ENCODE measurements at regions not wholly inside any gene's neighbourhood (a gene's known extent, or its start where the extent isn't known, plus 50 kb on each side); places are given as distances from the start of the nearest gene placed in this dataset.
"Not testable (repeated sequence)": the region's sequence is repeated elsewhere in the genome, so short reads cannot be mapped to it uniquely, and the experiment has no call there.

- no peak for DNase-seq
These were observed 56.3 kb upstream of the ZNF92 start for GRCh38 chr7:65317372-65317771.

GRCh38 chr7:65310761-65311160 lies 62.9 kb upstream of the ZNF92 start:
- no peak for DNase-seq

- no peak for DNase-seq
These were observed 65.4 kb upstream of the ZNF92 start for GRCh38 chr7:65308300-65308678.

GRCh38 chr7:65307651-65308299 lies 65.9 kb upstream of the ZNF92 start:
- DNase-seq, result no peak

GRCh38 chr7:65304175-65304574 lies 69.5 kb upstream of the ZNF92 start:
- DNase-seq, result no peak

- DNase-seq, result no peak
These were observed 70.8 kb upstream of the ZNF92 start for GRCh38 chr7:65302883-65303282.

GRCh38 chr7:65301007-65301406 lies 72.6 kb upstream of the ZNF92 start:
- no peak for DNase-seq

- DNase-seq, result no peak
These were observed 78.2 kb upstream of the ZNF92 start for GRCh38 chr7:65295409-65295808.

GRCh38 chr7:65290340-65290739 lies 83.3 kb upstream of the ZNF92 start:
- not testable (repeated sequence) for DNase-seq

- DNase-seq, result no peak
These were observed 86.6 kb upstream of the ZNF92 start for GRCh38 chr7:65287023-65287422.

- DNase-seq, result no peak
These were observed 87.5 kb upstream of the ZNF92 start for GRCh38 chr7:65285906-65286864.

- DNase-seq, result not testable (repeated sequence)
These were observed 88.4 kb upstream of the ZNF92 start for GRCh38 chr7:65285241-65285640.

- DNase-seq, result no peak
These were observed 93.9 kb upstream of the ZNF92 start for GRCh38 chr7:65279795-65280194.

- DNase-seq, result no peak
These were observed 96.8 kb upstream of the ZNF92 start for GRCh38 chr7:65276822-65277221.

- DNase-seq, result not testable (repeated sequence)
These were observed 102.2 kb upstream of the ZNF92 start for GRCh38 chr7:65271502-65271901.

- DNase-seq, result peak; percentile 22
These were observed 104.4 kb upstream of the ZNF92 start for GRCh38 chr7:65269150-65269856.

- no peak for DNase-seq
These were observed 104.9 kb upstream of the ZNF92 start for GRCh38 chr7:65268782-65269149.

GRCh38 chr7:65265933-65266519 lies 107.6 kb upstream of the ZNF92 start:
- DNase-seq, result no peak

GRCh38 chr7:65264258-65264657 lies 109.4 kb upstream of the ZNF92 start:
- DNase-seq, result no peak

GRCh38 chr7:65260673-65261072 lies 113.0 kb upstream of the ZNF92 start:
- not testable (repeated sequence) for DNase-seq

- DNase-seq, result not testable (repeated sequence)
These were observed 113.7 kb upstream of the ZNF92 start for GRCh38 chr7:65259864-65260525.

- no peak for DNase-seq
These were observed 119.6 kb upstream of the ZNF92 start for GRCh38 chr7:65254061-65254460.
